ENCODE measurements at regions not wholly inside any gene's neighbourhood (a gene's known extent, or its start where the extent isn't known, plus 50 kb on each side); places are given as distances from the start of the nearest gene placed in this dataset.

DNA sequence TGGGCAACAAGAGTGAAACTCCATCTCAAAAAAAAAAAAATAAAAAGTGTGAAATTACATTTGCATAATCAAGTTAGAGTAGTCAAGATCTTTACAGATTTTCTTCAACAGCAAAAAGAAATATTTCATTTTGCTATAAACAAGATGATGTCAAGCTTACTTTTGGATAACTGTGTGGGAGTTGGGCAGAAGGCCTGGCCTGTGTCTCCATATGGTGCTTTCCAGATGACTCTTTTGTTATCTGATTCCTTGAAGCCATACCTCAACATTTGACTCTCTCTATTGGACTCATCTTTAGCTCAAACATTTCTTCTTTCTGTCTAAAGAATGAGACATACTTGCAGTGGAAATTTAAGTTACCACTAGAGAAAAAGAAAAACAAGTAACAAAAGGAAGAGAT, 246.8 kb downstream of the MSX2 start:
- H3K4me1 ChIP-seq = peaks cover 14% of the 10 kb centered on the region
- peaks cover 11% of the 10 kb centered on the region for H3K4me1 Mint-ChIP-seq (ENCODE audit: low read depth, unreplicated experiment)
- ChIA-PET CTCF (interaction anchor here (1.6 kb wide), 1 partner anchor 20 kb away, joined by 4 read pairs; no protein-coding TSS in a partner anchor), POLR2A (no interaction called here)
- H3K36me3 Mint-ChIP-seq (ENCODE audit: insufficient read depth, unreplicated experiment) = no peaks in the 10 kb centered on the region
- TF ChIP-seq, protein P1, sequence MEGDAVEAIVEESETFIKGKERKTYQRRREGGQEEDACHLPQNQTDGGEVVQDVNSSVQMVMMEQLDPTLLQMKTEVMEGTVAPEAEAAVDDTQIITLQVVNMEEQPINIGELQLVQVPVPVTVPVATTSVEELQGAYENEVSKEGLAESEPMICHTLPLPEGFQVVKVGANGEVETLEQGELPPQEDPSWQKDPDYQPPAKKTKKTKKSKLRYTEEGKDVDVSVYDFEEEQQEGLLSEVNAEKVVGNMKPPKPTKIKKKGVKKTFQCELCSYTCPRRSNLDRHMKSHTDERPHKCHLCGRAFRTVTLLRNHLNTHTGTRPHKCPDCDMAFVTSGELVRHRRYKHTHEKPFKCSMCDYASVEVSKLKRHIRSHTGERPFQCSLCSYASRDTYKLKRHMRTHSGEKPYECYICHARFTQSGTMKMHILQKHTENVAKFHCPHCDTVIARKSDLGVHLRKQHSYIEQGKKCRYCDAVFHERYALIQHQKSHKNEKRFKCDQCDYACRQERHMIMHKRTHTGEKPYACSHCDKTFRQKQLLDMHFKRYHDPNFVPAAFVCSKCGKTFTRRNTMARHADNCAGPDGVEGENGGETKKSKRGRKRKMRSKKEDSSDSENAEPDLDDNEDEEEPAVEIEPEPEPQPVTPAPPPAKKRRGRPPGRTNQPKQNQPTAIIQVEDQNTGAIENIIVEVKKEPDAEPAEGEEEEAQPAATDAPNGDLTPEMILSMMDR (IDR thresholded peaks at IDR 0.05; ENCODE audit: insufficient read depth in 1 of 2, low read depth in 1 of 2, low read length in 1 of 2, severe bottlenecking in 1 of 2, unreplicated experiment in 1 of 2) = no peak
- no peak overlapping the region for H3K4me3 ChIP-seq (ENCODE audit: low read depth, low read length)
- intact Hi-C loops (cut with micrococcal nuclease; ENCODE audit: unreplicated experiment) = no loop called here
- no TSS peak for BruUV-seq (replicated peaks)
- H3K4me3 Mint-ChIP-seq (ENCODE audit: unreplicated experiment) = no peak overlapping the region
- DNase-seq = no peak
- peaks cover 4% of the 10 kb centered on the region for H3K27me3 Mint-ChIP-seq (ENCODE audit: insufficient read depth, unreplicated experiment)
- no peaks in the 10 kb centered on the region for H3K27me3 ChIP-seq (replicated peaks; ENCODE audit: control insufficient read depth, insufficient read depth, low read length)
- H3K36me3 ChIP-seq (ENCODE audit: control insufficient read depth, insufficient read depth, low read length) = no peaks in the 10 kb centered on the region
- H3K9me3 ChIP-seq = peaks cover 7% of the 10 kb centered on the region
- no peak overlapping the region for H3K27ac Mint-ChIP-seq (ENCODE audit: unreplicated experiment)
- H3K9me3 Mint-ChIP-seq (ENCODE audit: unreplicated experiment) = peaks cover 26% of the 10 kb centered on the region

DNA sequence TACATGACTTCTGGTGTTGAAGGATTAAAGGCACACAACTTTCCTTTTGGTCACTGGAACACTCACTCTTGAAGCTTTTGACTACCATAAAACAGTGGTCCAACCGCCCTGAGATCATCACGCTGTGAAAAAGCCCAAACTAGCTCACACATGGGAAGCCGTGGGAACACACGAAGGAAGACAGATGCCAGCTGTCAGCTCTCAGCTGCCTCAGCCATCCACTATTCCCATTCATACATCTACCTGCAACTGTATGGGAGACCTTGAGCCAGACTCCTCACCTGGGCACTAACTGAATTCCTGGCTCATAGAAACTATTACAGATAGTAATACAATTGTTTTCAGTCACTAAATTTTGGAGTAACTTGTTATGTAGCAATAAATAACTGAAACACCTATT, 246.1 kb downstream of the MSX2 start:
- Histone ChIP-seq H3K27me3 (replicated peaks; ENCODE audit: control insufficient read depth, insufficient read depth, low read length) (no peaks in the 10 kb centered on the region), H3K36me3 (ENCODE audit: control insufficient read depth, insufficient read depth, low read length) (no peaks in the 10 kb centered on the region), H3K9me3 (peaks cover 7% of the 10 kb centered on the region), H3K4me1 (peaks cover 14% of the 10 kb centered on the region), H3K4me3 (ENCODE audit: low read depth, low read length) (no peak overlapping the region)
- BruUV-seq (replicated peaks) = no TSS peak
- intact Hi-C loops (cut with micrococcal nuclease; ENCODE audit: unreplicated experiment) = no loop called here
- no peak for DNase-seq
- peaks cover 4% of the 10 kb centered on the region for H3K27me3 Mint-ChIP-seq (ENCODE audit: insufficient read depth, unreplicated experiment)
- no peaks in the 10 kb centered on the region for H3K36me3 Mint-ChIP-seq (ENCODE audit: insufficient read depth, unreplicated experiment)
- TF ChIP-seq, protein P1 (IDR thresholded peaks at IDR 0.05; ENCODE audit: insufficient read depth in 1 of 2, low read depth in 1 of 2, low read length in 1 of 2, severe bottlenecking in 1 of 2, unreplicated experiment in 1 of 2) = no peak
- POLR2A ChIA-PET = no interaction called here
- H3K9me3 Mint-ChIP-seq (ENCODE audit: unreplicated experiment) = peaks cover 33% of the 10 kb centered on the region
- peaks cover 11% of the 10 kb centered on the region for H3K4me1 Mint-ChIP-seq (ENCODE audit: low read depth, unreplicated experiment)
- H3K4me3 Mint-ChIP-seq (ENCODE audit: unreplicated experiment) = no peak overlapping the region
- no peak overlapping the region for H3K27ac Mint-ChIP-seq (ENCODE audit: unreplicated experiment)
- CTCF ChIA-PET = no interaction called here

DNA sequence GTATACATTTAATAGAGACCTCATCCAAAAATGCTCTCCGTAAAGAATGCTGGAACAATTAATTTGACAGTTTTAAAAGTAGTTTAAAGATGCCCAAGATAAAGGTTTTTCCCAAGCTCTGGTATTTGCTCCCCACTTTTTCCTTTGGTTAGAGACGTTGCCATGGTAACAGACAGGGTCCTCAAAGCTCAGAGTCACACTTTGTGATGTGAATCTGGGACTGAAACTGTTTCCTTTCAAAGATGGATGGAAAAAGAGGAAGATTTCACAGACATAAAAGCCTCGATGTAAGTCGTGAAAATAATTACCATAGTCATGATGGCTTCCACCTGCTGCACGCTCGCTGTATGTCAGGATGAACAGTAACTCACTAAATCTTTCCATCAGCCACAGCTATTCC, 229.5 kb downstream of the MSX2 start:
- H3K36me3 ChIP-seq (ENCODE audit: control insufficient read depth, insufficient read depth, low read length) = no peaks in the 10 kb centered on the region
- H3K4me1 ChIP-seq = no peaks in the 10 kb centered on the region
- DNase-seq = no peak
- BruUV-seq (replicated peaks) = no TSS peak
- intact Hi-C loops (cut with micrococcal nuclease; ENCODE audit: unreplicated experiment) = no loop called here
- H3K27me3 Mint-ChIP-seq (ENCODE audit: insufficient read depth, unreplicated experiment) = peaks cover 2% of the 10 kb centered on the region
- no peaks in the 10 kb centered on the region for H3K9me3 ChIP-seq
- ChIA-PET POLR2A (no interaction called here), CTCF (no interaction called here)
- H3K4me3 ChIP-seq (ENCODE audit: low read depth, low read length) = no peak overlapping the region
- H3K4me1 Mint-ChIP-seq (ENCODE audit: low read depth, unreplicated experiment) = no peaks in the 10 kb centered on the region
- H3K9me3 Mint-ChIP-seq (ENCODE audit: unreplicated experiment) = no peaks in the 10 kb centered on the region
- no peak overlapping the region for H3K27ac Mint-ChIP-seq (ENCODE audit: unreplicated experiment)
- H3K27me3 ChIP-seq (replicated peaks; ENCODE audit: control insufficient read depth, insufficient read depth, low read length) = no peaks in the 10 kb centered on the region
- H3K4me3 Mint-ChIP-seq (ENCODE audit: unreplicated experiment) = no peak overlapping the region
- TF ChIP-seq, protein P1 (IDR thresholded peaks at IDR 0.05; ENCODE audit: insufficient read depth in 1 of 2, low read depth in 1 of 2, low read length in 1 of 2, severe bottlenecking in 1 of 2, unreplicated experiment in 1 of 2) = no peak
- no peaks in the 10 kb centered on the region for H3K36me3 Mint-ChIP-seq (ENCODE audit: insufficient read depth, unreplicated experiment)
